ENCODE measurements at regions not wholly inside any gene's neighbourhood (a gene's known extent, or its start where the extent isn't known, plus 50 kb on each side); places are given as distances from the start of the nearest gene placed in this dataset.
"Not testable (repeated sequence)": the region's sequence is repeated elsewhere in the genome, so short reads cannot be mapped to it uniquely, and the experiment has no call there.

GRCh38 chr6:155770313-155770712 lies 314.7 kb upstream of the NOX3 start:
- DNase-seq (ENCODE audit: low spot score) = no peak

- no peak for DNase-seq (ENCODE audit: low spot score)
Measured at GRCh38 chr6:155765275-155766194, 309.9 kb upstream of the NOX3 start.

- no peak for DNase-seq (ENCODE audit: low spot score)
Measured at GRCh38 chr6:155762649-155763048, 307.0 kb upstream of the NOX3 start.

- no peak for DNase-seq (ENCODE audit: low spot score)
Measured at GRCh38 chr6:155755452-155755851, 299.8 kb upstream of the NOX3 start.

DNA sequence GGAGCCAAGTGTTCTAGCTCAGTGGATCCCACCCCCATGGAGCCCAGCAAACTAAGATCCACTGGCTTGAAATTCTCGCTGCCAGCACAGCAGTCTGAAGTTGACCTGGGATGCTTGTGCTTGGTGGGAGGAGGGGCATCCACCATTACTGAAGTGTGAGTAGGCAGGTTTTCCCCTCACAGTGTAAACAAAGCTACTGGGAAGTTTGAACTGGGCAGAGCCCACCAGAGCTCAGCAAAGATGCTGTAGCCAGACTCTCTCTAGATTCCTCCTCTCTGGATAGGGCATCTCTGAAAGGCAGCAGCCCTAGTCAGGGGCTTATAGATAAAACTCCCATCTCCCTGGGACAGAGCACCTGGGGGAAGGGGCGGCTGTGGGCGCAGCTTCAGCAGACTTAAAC lies 293.1 kb upstream of the NOX3 start:
- DNase-seq (ENCODE audit: low spot score) = not testable (repeated sequence)

DNA sequence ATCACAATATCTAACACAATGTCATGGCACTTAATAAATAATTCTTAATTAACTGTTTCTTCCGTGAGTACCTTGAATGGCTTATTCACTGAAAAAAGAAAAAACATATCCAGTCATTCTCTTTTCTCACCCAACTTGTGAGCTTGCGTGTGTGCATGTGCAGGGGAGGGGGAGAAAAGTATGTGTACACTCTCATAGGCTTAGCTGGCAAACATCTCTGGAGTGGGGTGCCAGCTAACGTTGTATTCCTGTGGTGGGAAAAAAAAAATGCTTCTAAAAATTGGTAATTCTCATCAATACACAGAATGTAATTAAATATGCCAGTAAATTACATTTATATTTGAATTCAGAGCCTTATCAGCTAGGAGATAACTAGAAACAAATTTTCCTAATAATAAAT lies 291.9 kb upstream of the NOX3 start:
- no peak for DNase-seq (ENCODE audit: low spot score)

DNA sequence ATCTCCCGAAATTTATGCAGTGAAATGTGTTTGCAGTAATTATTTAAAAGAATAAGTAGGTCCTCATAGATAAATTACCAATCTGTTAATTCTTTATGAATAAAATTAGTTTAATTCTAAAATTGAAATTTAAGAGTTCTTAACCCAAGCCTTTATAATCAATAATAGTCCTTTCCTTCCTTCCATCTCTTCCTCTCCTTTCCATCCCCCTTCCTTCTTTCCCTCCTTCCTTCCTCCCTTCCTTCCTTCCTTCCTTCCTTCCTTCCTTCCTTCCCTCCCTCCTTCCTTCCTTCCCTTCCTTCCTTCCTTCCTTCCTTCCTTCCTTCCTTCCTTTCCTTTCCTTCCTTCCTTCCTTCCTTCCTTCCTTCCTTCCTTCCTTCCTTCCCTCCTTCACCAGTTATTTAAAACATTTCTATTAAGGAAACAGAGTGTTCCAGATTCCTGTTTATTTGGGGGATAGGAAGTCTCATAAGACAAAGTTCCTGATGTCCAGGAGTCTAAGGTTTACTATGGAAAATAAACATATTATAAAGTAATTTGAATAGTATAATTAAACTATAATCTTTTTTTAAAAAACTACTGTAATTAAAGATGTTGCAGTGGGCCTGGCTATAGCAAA lies 285.3 kb upstream of the NOX3 start:
- DNase-seq (ENCODE audit: low spot score) = no peak

GRCh38 chr6:155738602-155739105 lies 283.0 kb upstream of the NOX3 start:
- no peak for DNase-seq (ENCODE audit: low spot score)

DNA sequence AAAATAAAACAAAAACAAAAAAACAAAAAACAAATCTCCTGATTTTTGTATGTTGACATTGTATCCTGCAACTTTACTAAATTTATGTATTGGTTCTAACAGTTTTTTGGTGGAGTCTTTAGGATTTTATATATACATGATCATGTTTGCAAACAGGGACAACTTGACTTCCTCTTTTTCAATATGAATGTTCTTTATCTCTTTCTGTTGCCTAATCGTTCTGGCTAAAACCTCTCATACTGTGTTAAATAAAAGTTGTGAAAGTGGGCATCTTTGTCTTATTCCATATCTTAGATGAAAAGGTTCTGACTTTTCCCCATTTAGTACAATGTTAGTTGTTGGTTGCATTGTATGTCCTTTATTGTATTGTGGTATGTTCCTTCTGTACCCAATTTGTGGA lies 261.7 kb upstream of the NOX3 start:
- DNase-seq (ENCODE audit: low spot score) = no peak

- no peak for DNase-seq (ENCODE audit: low spot score)
Measured at GRCh38 chr6:155710704-155711103, 255.1 kb upstream of the NOX3 start.

- DNase-seq (ENCODE audit: low spot score) = no peak
Measured at GRCh38 chr6:155709262-155709661, 253.6 kb upstream of the NOX3 start.

DNA sequence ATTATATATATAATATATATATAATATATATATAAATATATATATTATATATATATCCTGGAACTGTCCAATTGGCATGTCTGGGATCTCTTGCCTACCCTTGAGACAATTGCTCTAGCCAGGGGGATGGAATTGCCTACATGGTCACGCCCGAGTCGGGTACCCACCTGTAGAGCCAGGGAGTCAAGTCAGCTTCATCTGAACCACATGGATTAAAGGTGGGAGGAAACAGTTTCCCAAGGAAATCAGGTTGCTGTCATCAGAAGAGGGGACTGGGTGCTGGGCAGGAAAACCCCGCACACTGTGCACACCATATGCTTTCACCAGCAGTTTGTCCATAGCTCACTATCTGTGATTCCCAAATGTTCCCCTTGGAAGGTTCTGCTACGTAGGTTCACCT lies 252.5 kb upstream of the NOX3 start:
- DNase-seq (ENCODE audit: low spot score) = no peak

DNA sequence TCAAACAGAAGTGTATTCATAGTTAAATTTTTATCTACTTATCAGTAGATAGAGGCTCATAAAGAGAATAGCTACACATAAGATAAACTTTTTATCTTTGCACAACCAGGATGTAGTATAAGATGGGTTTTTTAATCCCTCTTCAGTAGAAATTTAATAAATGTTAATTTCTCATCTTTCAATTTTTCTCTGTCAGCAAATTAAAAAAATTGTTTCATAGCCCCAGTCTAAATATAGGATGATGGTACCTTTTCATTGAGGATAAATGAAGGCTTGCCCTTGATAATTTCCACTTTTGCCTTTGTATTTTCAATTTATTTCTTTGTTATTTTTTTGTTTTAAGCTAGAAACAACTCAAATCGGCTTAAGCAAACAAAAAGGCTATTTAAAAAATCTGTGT lies 251.2 kb upstream of the NOX3 start:
- no peak for DNase-seq (ENCODE audit: low spot score)

- no peak for DNase-seq (ENCODE audit: low spot score)
Measured at GRCh38 chr6:155706341-155706740, 250.7 kb upstream of the NOX3 start.

GRCh38 chr6:155701342-155701741 lies 245.7 kb upstream of the NOX3 start:
- DNase-seq (ENCODE audit: low spot score) = no peak

DNA sequence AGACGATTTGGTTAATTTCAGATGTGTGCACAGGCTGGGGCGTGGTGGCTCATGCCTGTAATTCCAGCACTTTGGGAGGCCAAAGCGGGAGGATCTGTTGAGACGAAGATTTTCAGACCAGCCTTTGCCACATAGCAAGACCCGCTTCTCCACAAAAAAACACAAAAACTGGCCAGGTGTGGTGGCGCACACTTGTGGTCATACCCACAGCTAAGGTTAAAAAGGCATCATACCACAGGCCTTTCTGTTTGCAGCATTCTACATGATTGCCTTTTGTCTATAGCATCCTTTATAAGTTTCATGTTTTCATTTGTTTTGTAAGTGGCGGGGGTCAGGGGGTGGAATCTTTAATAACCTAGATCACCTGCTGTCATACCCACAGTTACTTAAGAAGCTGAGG lies 239.9 kb upstream of the NOX3 start:
- DNase-seq (ENCODE audit: low spot score) = no peak

DNA sequence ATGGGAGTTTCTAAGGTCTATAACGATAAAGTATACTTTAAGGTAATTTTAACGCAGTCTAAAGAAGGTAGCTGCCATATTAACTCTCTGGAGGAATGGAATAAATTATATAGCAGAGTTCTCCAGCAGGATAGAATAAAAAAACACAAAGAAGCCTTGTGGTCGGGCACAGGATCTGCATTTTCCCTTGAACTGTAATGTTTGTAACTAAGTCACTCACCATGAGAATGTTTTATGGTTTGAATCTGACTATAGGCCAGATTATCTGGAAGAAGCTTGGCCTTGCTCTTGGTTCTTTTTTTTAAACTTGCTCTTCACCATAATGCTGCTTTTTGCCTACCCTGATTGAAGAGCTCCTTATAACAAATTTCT lies 238.8 kb upstream of the NOX3 start:
- no peak for DNase-seq (ENCODE audit: low spot score)

DNA sequence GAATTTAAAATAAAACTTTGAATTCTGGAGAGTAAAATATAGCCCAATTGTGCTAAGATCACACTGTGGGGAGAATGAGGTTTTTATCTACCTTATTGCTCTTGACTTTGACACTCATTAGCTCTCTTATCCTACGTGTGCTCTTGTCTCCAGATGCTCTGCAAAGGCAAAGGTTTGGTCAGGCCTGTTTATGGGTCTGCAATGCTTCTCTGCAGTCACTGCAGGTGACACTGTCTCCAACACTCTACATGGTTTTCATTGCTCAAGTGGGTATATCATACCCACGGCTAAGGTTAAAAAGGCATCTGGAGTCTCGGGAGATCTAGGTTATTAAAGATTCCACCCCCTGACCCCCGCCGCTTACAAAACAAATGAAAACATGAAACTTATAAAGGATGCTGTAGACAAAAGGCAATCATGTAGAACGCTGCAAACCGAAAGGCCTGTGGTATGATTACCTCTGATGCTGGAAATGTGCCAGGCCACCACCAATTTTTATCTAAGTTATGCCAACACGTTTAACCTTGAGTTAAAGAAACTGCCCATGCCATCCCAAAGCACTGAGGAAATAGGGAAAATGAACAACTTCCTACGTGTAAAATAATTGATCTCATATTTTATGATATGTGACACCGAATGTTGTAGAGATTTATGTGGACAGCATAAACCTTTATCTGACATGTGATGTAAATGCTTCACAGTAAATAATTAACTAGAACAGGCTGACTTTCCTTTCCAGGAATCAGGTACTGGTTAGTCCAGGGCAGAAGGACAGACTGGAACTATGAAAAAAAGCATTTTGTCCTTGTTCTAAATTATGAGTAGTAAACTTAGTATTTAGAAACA lies 238.2 kb upstream of the NOX3 start:
- DNase-seq (ENCODE audit: low spot score) = no peak

- no peak for DNase-seq (ENCODE audit: low spot score)
Measured at GRCh38 chr6:155690820-155691219, 235.2 kb upstream of the NOX3 start.

DNA sequence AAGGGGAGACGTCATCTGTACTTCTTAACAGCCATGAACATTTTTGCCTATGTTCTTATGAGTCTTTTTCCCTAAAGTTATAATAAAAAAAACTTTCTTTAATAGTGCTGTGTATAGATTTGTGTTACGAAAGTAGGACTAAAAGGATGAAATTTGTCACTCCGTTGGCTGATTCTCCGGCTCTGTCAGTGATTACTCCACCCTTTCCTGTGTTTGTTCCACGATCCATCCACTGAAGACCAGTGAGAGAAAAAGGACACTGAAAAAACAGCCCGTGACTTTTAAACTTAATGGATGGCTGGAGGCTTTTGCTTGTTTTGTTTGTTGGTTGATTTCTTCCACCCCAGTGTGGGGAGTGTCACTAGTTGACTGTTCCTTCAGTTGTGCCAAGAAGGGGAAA lies 232.0 kb upstream of the NOX3 start:
- DNase-seq (ENCODE audit: low spot score) = no peak

GRCh38 chr6:155684416-155685196 lies 229.0 kb upstream of the NOX3 start:
- no peak for DNase-seq (ENCODE audit: low spot score)

GRCh38 chr6:155678361-155678760 lies 222.7 kb upstream of the NOX3 start:
- no peak for DNase-seq (ENCODE audit: low spot score)

Data from Ammon's horn (tissue), 1 donor.